HepG2 (cell line): ENCODE measurements at regions not wholly inside any gene's neighbourhood (a gene's known extent, or its start where the extent isn't known, plus 50 kb on each side); places are given as distances from the start of the nearest gene placed in this dataset.

ENCODE experiments used
- ATAC-seq: fragments of 200-7000 bp; cut with Tn5 transposase; 3 replicates; pipeline ENCODE4 v1.9.1; 2020; ENCODE audit warnings: mild to moderate bottlenecking, moderate library complexity
- BruUV-seq: library from RNA; stranded (reverse); fragments of 400-500 nt; replicated peaks from 2 replicates; lab custom pipeline; 2021; lab: Mats Ljungman, UMichigan
- CTCF ChIA-PET: fragments of 300-600 bp; formaldehyde crosslinking; extraction: SDS; loops from one replicate; lab custom pipeline; 2021; ENCODE audit warnings: low total read pairs, inconsistent platforms, low intra/inter-chr PET ratio; lab: Yijun Ruan, JAX
- POLR2A ChIA-PET: fragments of 350-600 bp; sonication (Branson Sonifier 250); formaldehyde crosslinking; loops from one replicate; lab custom pipeline; 2020; ENCODE audit warnings: antibody characterized with exemption, inconsistent platforms; lab: Yijun Ruan, JAX
- DNase-seq: peaks from one replicate; pipeline ENCODE4 v3.0.0-alpha.2; 2015; ENCODE audit warnings: low spot score
- FAIRE-seq: peaks from 3 replicates; lab custom pipeline; 2011; peaks lifted over from hg19 to GRCh38; lab: Jason Lieb, UNC
- H2AFZ ChIP-seq: one replicate; pipeline ENCODE4 v1.6.1; 2011; ENCODE audit warnings: low read length, inconsistent platforms
- H3K27ac ChIP-seq: fragments of 300-600 bp; 3 replicates; pipeline ENCODE4 v1.8.0; 2011; ENCODE audit warnings: mixed run types, mild to moderate bottlenecking, mixed read lengths, low read length, inconsistent platforms; ENCODE audit not compliant: insufficient read depth; ENCODE audit errors: extremely low read length
- H3K27me3 ChIP-seq, 2 experiments: fragments of 200-600 bp in 1 of 2; 2 replicates in 1 of 2; 3 replicates in 1 of 2; pipeline versions ENCODE4 v1.6.0 to v1.8.0; 2011; ENCODE audit warnings: low read length in 2 of 2, mild to moderate bottlenecking in 2 of 2, moderate library complexity in 2 of 2, inconsistent platforms in 1 of 2; ENCODE audit not compliant: insufficient read depth in 2 of 2, control insufficient read depth in 1 of 2
- H3K36me3 ChIP-seq, 2 experiments: fragments of 200-600 bp in 1 of 2; replicated peaks in 1 of 2; 2 replicates in 1 of 2; 3 replicates in 1 of 2; pipeline versions ENCODE4 v1.5.1 to v1.8.0; 2011; ENCODE audit warnings: low read length in 2 of 2, inconsistent platforms in 1 of 2; ENCODE audit not compliant: insufficient read depth in 2 of 2, control insufficient read depth in 1 of 2
- H3K4me1 ChIP-seq: 2 replicates; pipeline ENCODE4 v1.5.1; 2012; ENCODE audit warnings: low read length, inconsistent platforms; ENCODE audit not compliant: insufficient read depth
- H3K4me2 ChIP-seq: 2 replicates; pipeline ENCODE4 v1.6.0; 2011; ENCODE audit warnings: low read depth, low read length, inconsistent platforms
- H3K4me3 ChIP-seq, 3 experiments: fragments of 200-600 bp in 1 of 3; sonication (generic), shearing (Covaris generic) in 1 of 3; replicated peaks in 1 of 3; 2 replicates each; pipeline ENCODE4 v1.5.1; 2011 to 2016; ENCODE audit warnings: low read length in 3 of 3, inconsistent platforms in 2 of 3, low read depth in 2 of 3, mild to moderate bottlenecking in 2 of 3, control low read depth in 1 of 3, mixed read lengths in 1 of 3; ENCODE audit not compliant: insufficient read depth in 1 of 3
- H3K79me2 ChIP-seq: one replicate; pipeline ENCODE4 v1.6.1; 2011; ENCODE audit warnings: low read length, inconsistent platforms; ENCODE audit not compliant: insufficient read depth
- H3K9ac ChIP-seq: 2 replicates; pipeline ENCODE4 v1.6.0; 2011; ENCODE audit warnings: mild to moderate bottlenecking, low read depth, low read length, inconsistent platforms; ENCODE audit not compliant: insufficient read depth
- H3K9me3 ChIP-seq: 2 replicates; pipeline ENCODE4 v1.5.1; 2012; ENCODE audit warnings: mild to moderate bottlenecking, low read length
- H4K20me1 ChIP-seq: 2 replicates; pipeline ENCODE4 v1.6.0; 2011; ENCODE audit warnings: inconsistent platforms, mild to moderate bottlenecking, low read length, moderate library complexity; ENCODE audit not compliant: insufficient read depth
- BCL6 ChIP-seq: IDR thresholded peaks from 2 replicates; pipeline ENCODE4 v1.6.1; 2016; ENCODE audit warnings: missing genetic modification reagents, missing compliant biosample characterization
- KDM4B ChIP-seq: sonication (generic); formaldehyde crosslinking; IDR thresholded peaks from 2 replicates; pipeline ENCODE4 v1.4.0; 2020; ENCODE audit warnings: missing genetic modification reagents
- KDM5A ChIP-seq: fragments of 200-600 bp; sonication (generic); IDR thresholded peaks from 2 replicates; pipeline ENCODE4 v1.7.0; 2018; ENCODE audit warnings: antibody characterized with exemption, mild to moderate bottlenecking, low read length, borderline replicate concordance
- MAFF ChIP-seq: IDR thresholded peaks from 2 replicates; pipeline ENCODE4 v1.6.1; 2011; ENCODE audit warnings: low read depth, low read length, improper control_type of control experiment
- MAFK ChIP-seq, 2 experiments: IDR thresholded peaks in 1 of 2; conservative IDR thresholded peaks in 1 of 2; 2 replicates each; pipeline ENCODE4 v1.6.1; 2011; ENCODE audit warnings: improper control_type of control experiment in 2 of 2, low read length in 2 of 2
- MATR3 ChIP-seq: sonication (generic); formaldehyde crosslinking; IDR thresholded peaks from 2 replicates; pipeline ENCODE4 v1.4.0; 2020; ENCODE audit warnings: missing genetic modification reagents
- ZFY ChIP-seq: sonication (generic); formaldehyde crosslinking; IDR thresholded peaks from 2 replicates; pipeline ENCODE4 v1.4.0; 2020; ENCODE audit warnings: missing genetic modification reagents
- ZNF3 ChIP-seq: IDR thresholded peaks from 2 replicates; pipeline ENCODE4 v1.7.0; 2017; ENCODE audit warnings: inconsistent platforms
- ZNF543 ChIP-seq: sonication (generic); formaldehyde crosslinking; IDR thresholded peaks from 2 replicates; pipeline ENCODE4 v1.4.0; 2020; ENCODE audit warnings: mild to moderate bottlenecking, missing genetic modification reagents
- WGBS: methylation state at CpG from one replicate; pipeline ENCODE4 v1.1.6; 2017; ENCODE audit warnings: low lambda C conversion rate; 5-methylcytosine and 5-hydroxymethylcytosine counted together
- in situ Hi-C: cut with HindIII; loops from 2 replicates; pipeline ENCODE4 v1.10.0; 2017; ENCODE audit warnings: low pct_unique_long_range_greater_than_20kb; ENCODE audit not compliant: extremely low pct_ligation_motif_present
- intact Hi-C: fragments of 100-400 bp; cut with micrococcal nuclease; formaldehyde crosslinking; loops from one replicate; pipeline ENCODE4 v1.10.0; 2022; ENCODE audit not compliant: unreplicated experiment

DNA sequence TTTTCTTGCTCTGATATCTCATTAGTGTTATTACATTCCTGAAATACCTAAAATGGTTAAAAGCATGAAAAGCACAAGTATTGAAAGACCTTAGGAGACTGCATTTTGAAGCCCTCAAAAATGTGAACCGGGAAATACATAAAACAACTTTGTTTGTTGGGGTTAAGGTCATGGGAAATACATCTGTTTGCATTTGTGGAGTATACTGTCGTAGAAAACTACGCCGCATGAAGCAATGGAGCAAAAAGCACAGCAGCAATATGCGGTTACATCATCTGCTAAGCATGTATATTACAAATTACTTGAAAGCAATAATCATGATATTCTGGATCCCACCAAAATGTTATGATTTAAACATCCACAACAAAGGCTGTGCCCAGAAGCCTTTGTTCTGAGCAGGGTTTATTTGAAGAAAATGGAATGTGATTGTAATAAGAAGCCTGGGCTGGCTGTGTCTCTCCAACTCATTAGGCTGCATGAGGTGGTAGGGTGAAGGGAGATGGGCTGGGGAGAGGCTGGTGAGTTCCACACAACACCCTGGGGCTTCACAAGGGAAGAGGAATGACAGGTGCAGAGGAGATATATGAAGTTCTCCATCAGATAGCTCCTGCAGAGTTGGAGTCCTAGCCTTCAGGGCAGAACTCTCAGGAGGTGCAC is 64.7 kb upstream of the LIN7C start:
- POLR2A ChIA-PET, result no interaction called here
- 13% methylated on average over 5 of the region's 5 CpGs for WGBS
- in situ Hi-C loops, result no loop called here

DNA sequence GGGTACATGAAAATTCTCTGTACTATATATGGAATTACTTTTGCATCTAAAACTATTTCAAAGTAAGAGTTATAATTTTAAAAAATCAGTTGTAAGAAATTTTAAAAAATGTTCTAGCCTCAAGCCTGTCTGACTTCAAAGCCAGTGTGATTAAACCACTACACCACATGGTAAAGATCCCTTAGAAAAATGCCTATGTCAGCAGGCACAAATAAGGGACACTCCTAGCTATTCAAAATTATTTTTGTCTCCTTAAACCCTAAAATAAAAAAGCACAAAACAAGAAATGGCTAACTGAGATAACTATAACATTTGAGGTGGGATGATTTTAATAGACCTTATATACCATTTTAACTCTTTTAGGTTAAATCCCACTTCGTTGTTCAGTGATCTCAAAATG is 64.0 kb upstream of the LIN7C start:
- H3K4me2 ChIP-seq, result no peak overlapping the region
- no peak overlapping the region for H2AFZ ChIP-seq
- ChIA-PET CTCF (no interaction called here), POLR2A (no interaction called here)
- H3K27ac ChIP-seq, result no peak overlapping the region
- no peaks in the 10 kb centered on the region for H3K36me3 ChIP-seq
- no peak for ATAC-seq
- H3K79me2 ChIP-seq, result no peaks in the 10 kb centered on the region
- in situ Hi-C loops (no loop called here), intact Hi-C loops (no loop called here)
- DNase-seq, result no peak
- no peak overlapping the region for H3K4me3 ChIP-seq
- no peak overlapping the region for H3K9ac ChIP-seq
- no TSS peak for BruUV-seq
- TF ChIP-seq MAFK (conservative IDR thresholded peaks at IDR 0.05 in 1 of 2, IDR thresholded peaks at IDR 0.05 in 1 of 2; ENCODE audit: low read length in 2 of 2), result peak; percentile 31 to 73; a peak in 3 of 4 replicates
- no peak for TF ChIP-seq ZNF3 (CRISPR knock-in tag)
- peak; percentile 34; the same call in 1 of the 2 replicates for TF ChIP-seq MAFF
- no peak for TF ChIP-seq MATR3 (CRISPR knock-in tag)
- WGBS, result 0% methylated on average over 1 of the region's 1 CpG
- H3K27me3 ChIP-seq, result no peaks in the 10 kb centered on the region
- no peaks in the 10 kb centered on the region for H3K4me1 ChIP-seq
- H4K20me1 ChIP-seq, result no peaks in the 10 kb centered on the region
- H3K9me3 ChIP-seq, result no peaks in the 10 kb centered on the region
- no peak for FAIRE-seq

More for the DNA sequence above, 64.7 kb upstream of the LIN7C start:
- TF ChIP-seq BCL6 (CRISPR knock-in tag), result peak; percentile 23; the same call in 1 of the 2 replicates
- TF ChIP-seq KDM5A, result no peak
- no peak for TF ChIP-seq ZFY (CRISPR knock-in tag)
- TF ChIP-seq ZNF543, result no peak
- TF ChIP-seq KDM4B (CRISPR knock-in tag), result no peak
- Histone ChIP-seq H3K4me2 (no peak overlapping the region), H3K4me1 (no peaks in the 10 kb centered on the region), H3K27me3 (no peaks in the 10 kb centered on the region), H2AFZ (no peak overlapping the region), H3K27ac (no peak overlapping the region), H3K36me3 (no peaks in the 10 kb centered on the region), H3K9ac (no peak overlapping the region), H3K4me3 (no peak overlapping the region), H3K79me2 (no peaks in the 10 kb centered on the region), H3K9me3 (no peaks in the 10 kb centered on the region), H4K20me1 (no peaks in the 10 kb centered on the region)
- CTCF ChIA-PET, result no interaction called here
- intact Hi-C loops, result no loop called here
- DNase-seq, result no peak
- ATAC-seq, result no peak
- no peak for FAIRE-seq
- BruUV-seq, result no TSS peak
